ENCODE measurements at regions not wholly inside any gene's neighbourhood (a gene's known extent, or its start where the extent isn't known, plus 50 kb on each side); places are given as distances from the start of the nearest gene placed in this dataset.

DNA sequence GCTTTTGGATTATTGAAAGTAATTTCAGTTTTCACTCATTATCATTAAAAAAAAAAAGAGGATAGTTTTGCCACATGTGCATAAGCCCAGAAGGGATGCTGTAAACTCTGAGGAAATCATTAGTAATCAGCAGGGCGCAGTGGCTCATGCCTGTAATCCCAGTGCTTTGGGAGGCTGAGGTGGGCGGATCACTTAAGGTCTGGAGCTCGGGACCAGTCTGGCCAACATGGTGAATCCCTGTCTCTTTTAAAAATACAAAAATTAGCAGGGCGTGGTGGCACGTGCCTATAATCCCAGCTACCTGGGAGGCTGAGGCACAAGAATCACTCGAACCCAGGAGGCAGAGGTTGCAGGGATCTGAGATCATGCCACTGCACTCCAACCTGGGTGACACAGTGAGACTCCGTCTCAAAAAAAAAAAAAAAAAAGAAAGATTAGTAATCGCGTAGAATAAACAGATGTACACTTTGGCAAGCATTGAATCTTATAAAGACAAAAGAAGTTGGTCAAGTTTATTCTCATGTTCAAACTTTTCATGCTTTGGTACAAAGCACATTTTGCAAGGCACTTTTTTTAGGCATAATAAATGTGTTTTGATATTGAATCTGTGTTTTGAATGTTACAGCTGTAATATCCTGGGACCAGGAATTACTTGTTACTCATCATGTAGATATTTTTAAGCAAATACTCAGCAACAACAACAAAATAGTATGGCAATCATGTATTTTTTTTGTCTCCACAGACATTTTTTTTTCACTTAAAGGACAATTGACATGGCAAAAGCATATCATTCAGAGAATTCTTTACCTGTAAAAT lies 93.2 kb upstream of the AGTR1 start:
- no peak for DNase-seq

DNA sequence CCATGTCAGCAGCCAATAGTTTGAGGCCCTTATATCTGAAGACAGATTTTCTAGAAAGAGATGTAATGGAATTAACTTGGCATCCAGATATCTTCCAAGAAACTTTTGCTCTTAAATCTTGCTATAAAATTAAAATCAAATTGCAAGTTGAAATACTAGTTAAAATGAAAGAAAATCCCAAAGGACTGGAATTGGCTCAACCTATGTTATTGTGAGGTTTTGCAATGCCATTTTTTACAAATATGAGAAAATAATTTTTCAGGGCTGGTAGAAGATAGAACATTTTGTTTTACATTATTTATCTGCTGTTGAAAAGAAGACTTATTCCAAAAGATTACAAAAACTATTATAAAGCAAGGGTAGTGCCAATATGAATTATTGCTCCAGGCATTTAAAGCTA lies 92.2 kb upstream of the AGTR1 start:
- DNase-seq, result no peak

DNA sequence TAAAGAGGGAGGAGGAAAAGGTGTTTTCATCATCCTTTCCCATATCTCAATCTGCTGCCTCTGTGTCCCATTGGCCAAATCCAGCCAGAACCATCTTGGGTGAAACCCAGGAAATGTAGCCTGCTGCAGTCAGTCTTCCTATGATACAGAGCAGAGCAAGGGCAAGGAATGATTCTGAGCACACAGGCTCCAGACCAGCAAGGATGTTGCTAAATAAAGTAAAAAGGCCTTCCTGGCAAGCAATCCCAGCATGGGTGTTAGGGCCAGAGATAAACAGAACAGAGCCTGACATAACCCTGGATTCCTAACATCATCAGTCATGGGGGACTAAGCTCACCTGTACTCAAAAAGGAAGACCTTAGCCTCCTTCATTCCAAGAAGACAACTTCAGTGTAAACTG lies 90.7 kb upstream of the AGTR1 start:
- no peak for DNase-seq

DNA sequence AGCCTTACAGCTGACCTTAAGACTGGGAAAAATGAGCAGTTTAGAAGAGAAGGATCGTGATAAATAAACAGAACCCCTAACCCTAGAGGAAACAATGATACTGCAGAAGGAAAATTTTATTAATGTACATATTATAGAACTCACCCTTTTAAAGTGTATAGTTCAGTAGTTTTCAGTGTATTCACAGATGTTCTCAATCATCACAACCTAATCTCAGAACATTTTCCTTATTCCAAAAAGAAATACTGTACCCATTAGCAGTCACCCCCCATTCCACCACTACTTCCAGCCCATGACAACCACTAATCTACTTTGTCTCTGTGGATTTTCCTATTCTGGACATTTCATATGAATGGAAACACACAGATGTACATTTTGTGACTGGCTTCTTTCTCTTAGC lies 90.2 kb upstream of the AGTR1 start:
- DNase-seq, result no peak

DNA sequence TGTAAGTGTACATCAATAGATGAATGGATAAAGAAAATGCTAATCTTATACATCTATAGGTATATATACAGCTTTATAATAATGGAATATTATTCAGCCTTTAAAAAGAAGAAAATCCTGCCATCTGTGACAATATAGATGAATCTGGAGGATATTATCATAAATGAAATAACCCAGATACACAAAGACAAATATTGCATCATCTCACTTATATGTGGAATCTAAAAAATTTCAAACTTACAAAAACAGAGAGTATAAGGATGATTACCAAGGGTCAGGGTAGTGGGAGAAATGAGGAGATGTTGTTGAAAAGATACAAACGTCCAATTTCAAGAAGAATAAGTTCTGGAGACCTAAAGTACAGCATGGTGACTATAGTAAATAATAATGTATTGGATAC lies 85.4 kb upstream of the AGTR1 start:
- DNase-seq, result no peak

DNA sequence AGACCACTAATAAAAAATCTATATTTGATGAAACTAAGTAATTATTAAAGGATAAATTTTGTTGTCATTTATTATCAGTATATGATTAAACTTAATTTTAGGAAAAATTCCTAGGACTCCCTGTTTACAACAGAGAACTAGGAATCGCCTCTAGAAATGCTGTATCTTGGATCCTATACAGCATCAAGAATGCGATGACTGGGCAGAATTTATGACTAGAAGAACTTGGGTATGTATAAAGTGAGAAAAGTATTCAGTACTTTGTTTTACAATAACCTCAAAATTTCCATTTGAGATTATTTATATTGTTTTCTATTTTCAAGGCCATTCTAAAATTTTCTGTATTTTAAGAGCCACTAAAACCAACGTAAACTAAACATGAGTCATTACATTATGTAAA lies 82.3 kb upstream of the AGTR1 start:
- no peak for DNase-seq

DNA sequence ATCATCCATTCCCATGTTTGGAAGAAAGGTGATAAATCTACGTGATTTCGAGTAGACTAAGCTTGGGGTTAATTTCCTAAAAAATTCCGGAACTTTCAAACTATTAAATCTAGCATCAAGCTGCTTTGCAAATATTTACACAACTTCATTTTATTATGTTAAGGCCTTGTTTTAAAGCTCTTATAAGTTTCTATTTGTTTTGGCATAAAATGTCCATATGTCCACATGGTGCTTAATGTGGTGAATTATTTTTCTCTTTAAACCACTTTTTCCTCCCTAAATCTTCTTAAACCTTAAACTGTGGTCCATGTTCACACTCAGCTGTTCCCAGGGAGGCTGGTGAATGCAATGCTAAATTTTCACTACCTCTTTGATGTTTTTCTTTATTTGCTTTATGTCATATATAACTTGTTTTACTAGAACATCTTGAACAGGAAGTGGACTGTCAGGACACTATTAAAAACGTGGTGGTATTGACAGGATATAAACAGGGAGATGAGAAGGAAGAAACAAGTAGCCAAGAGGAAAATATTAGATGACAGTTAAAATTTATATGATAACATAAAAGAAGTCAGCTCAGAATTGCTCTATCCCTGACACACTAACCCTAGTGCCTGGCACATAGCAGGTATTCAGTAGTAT lies 72.5 kb upstream of the AGTR1 start:
- DNase-seq, result no peak

DNA sequence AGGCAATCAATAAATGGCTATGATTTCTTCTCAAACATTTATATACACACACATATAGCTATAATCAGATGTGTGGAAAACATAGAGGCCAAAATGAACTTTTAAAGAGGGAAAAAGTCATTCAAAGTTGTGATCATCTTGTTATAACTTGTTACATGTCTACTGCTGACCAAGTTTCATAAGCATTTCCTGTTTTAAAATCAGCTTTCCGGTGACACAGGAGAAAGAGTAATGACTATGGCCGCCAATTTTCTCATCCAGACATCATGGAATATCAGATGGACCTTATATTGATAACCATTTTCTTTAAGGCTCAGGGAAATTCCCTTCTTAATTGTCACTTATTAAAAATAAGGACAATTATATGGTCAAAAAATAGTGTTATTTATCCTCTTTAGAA lies 71.7 kb upstream of the AGTR1 start:
- no peak for DNase-seq

DNA sequence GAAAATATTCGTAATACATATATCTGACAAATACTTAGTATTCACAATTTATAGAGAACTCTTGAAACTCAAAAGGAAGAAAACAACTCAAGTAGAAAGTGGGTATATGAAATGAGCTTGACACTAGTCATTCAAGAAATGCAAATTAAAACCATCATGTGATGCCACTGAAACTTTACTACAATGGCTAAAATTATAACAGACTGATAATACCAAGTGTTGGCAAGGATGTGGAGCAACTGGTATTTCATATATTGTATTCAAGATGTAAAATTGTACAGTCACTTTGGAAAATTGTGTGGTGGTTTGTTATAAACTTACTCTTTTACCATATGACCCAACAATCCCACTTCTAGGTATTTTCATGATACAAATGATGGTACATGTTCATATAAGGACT lies 68.7 kb upstream of the AGTR1 start:
- DNase-seq, result no peak

DNA sequence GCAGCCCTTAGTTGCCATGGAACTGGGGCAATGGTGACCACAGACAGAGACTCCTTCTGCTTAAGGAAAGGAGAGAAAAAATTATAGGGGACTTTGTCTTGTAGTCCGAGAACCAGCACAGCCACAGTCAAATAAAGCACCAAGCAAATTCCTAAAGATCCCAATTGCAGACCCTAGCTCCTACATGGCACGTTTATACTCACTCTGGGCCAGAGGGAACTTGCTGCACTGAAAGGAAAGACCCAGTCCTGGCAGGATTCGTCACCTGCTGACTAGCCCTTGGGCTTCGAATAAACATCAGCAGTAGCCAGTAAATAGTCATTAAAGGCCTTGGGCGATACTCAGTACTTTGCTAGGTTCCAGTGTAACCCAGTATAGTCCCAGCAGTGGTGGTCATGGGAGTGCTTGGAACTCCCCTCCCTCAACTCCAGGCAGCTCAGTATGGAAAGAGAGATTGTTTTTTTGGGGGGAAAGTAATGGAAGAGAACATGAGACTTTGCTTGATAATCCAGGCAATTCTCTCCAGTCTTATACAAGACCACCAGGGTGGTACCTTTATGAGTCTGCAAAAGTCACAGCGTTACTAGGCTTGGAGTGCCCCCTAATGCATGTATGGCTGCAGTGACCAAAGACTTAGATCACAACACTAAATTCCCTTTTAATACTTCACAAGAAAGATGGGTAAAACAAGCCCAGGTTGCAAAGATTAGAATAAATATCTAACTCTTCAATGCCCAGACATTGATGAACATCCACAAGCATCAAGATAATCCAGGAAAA lies 66.4 kb upstream of the AGTR1 start:
- DNase-seq, result peak in 1 of 2 experiments; percentile 1

DNA sequence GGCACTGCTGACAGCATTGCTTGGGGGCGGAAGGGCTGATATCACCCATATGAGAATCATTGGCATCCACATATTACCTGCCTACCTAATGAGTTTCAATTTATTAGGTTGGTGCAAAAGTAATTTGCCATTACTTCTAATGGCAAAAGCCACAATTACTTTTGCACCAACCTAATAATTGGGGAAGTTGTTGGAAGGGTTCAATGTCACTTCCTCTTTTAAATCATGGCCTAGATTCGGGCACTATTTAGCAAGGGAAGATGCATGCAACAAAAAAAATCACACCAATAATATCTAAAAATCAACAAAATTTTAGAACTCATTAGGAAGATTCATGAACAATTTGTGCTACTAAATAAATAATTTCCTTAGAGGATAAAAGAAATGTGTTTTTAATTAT lies 56.0 kb upstream of the AGTR1 start:
- no peak for DNase-seq

DNA sequence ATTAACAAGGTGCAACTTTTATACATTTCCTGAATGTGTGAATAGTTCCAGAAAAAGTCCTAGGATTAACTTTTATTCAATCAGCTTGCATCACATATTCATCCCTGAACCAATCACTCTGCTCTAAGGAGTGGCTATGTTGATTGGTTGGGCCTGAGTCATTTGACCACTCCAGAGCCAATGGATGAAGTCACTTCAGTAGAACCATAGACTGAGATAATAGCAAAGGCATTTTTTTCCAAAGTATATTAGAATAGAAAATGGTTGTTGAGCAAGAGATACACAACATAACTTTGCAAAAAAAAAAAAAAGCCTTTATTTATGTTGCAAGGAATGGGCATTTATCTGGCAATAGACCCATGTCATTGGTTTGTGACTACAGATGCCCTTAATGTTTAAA lies 55.5 kb upstream of the AGTR1 start:
- DNase-seq, result no peak

DNA sequence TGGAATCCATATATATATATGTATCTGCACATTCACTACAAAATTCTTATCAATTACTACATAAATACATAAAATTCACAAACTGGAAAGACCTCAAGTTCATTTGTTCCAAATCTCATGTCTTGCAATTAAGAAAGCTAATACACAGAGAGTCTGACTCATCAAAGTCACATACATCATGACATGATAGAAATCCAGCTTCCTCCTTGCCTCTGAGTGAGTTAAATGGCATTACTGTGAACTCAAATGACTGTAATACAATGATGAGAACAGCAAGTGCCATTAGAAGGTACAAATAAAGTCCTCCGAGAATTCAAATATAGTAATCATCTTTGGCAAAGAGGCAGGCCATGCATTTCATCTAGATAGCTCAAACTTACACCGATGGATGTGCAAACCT lies 55.1 kb upstream of the AGTR1 start:
- no peak for DNase-seq

DNA sequence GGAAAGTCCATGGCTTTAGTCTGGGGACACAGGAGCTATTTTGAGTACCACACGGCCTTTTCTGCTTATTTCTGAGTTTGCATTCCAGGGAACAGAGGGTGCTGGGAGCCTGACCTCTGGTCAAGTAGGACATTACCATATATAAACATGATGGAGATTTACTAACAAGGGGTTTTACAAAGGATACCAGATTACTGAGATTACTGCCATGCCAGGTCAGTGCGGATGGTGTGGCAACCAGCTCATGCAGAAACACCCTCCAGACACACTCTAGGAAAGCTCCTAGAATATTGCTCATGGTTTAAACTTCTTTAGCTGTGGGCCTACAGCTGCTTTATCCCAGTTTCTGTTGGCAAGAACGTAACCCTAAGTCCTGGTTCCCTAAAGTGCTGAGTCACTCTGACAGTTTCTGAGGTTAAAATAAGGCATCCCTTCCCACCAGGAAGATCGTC lies 54.3 kb upstream of the AGTR1 start:
- no peak for DNase-seq

DNA sequence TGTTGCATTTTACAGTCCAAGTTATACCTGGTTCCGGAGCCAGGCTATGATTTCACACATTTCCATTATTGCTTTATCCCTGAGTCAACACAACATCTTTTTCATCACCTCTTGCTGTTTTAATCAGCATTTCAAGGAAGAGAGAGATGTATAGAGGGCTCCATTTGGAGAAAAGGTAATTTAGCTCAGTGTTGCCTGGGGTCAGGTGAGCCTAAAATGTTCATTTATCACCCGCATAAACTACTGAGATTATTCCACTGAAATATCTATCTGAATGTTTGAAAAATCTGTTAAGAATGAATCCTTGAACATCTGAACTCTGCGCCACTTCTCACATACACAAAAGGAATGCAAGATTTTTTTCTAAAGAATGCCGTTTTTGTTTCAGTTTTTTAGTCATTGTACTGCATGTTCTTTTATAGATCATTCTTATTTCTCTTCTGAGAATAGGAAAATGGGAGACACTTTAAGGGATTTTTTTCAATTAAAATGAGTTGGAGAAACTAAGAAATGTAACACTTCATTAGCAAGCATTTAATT lies 51.5 kb upstream of the AGTR1 start:
- DNase-seq, result no peak
